Lower leg skin (tissue), 4 donors: ENCODE measurements at regions not wholly inside any gene's neighbourhood (a gene's known extent, or its start where the extent isn't known, plus 50 kb on each side); places are given as distances from the start of the nearest gene placed in this dataset.
"Not testable (repeated sequence)": the region's sequence is repeated elsewhere in the genome, so short reads cannot be mapped to it uniquely, and the experiment has no call there.

Source experiments
- DNase-seq, 2 donors: peaks; one replicate each; pipeline ENCODE4 v3.0.0-alpha.2; 2019; ENCODE audit warnings: low spot score in 2 of 2
- H3K4me3 ChIP-seq: fragments of 200-600 bp; sonication (generic); 2 replicates; pipeline ENCODE4 v1.5.1; 2017; ENCODE audit warnings: mild to moderate bottlenecking, low read depth; ENCODE audit not compliant: poor library complexity, severe bottlenecking
- CTCF ChIP-seq, 3 donors: fragments of 450-650 bp; IDR thresholded peaks; one replicate each; pipeline ENCODE4 v1.5.1; 2016; ENCODE audit warnings: antibody characterized with exemption in 3 of 3, mild to moderate bottlenecking in 3 of 3, moderate library complexity in 2 of 3
- POLR2A ChIP-seq, 2 donors: fragments of 450-650 bp; IDR thresholded peaks; one replicate each; pipeline ENCODE4 v1.6.1; 2016 to 2017; ENCODE audit warnings: antibody characterized with exemption in 2 of 2, mild to moderate bottlenecking in 1 of 2, moderate library complexity in 1 of 2
- WGBS, 2 donors: methylation state at CpG; one replicate each; pipeline ENCODE4 v1.1.5; 2018; 5-methylcytosine and 5-hydroxymethylcytosine counted together
- intact Hi-C: fragments of 100-400 bp; cut with DNase I; formaldehyde crosslinking; loops from one replicate; pipeline ENCODE4 v1.15.0; 2023; ENCODE audit warnings: low total_unique reads

GRCh38 chr18:75844146-75844545, 416.6 kb upstream of the SMIM21 start:
- WGBS, 2 donors, result 81 to 88% methylated on average over 3 of the region's 3 CpGs
- peak in 1 of 2 donors; percentile 20 for DNase-seq
- TF ChIP-seq CTCF (IDR thresholded peaks at IDR 0.05), result no peak
- TF ChIP-seq POLR2A (IDR thresholded peaks at IDR 0.05), result no peak
- H3K4me3 ChIP-seq, result no peak overlapping the region
- intact Hi-C loops, result no loop called here

GRCh38 chr18:75840131-75840530, 412.6 kb upstream of the SMIM21 start:
- intact Hi-C loops, result no loop called here
- no peak overlapping the region for H3K4me3 ChIP-seq
- no peak for DNase-seq
- no peak for TF ChIP-seq CTCF (IDR thresholded peaks at IDR 0.05)
- no peak for TF ChIP-seq POLR2A (IDR thresholded peaks at IDR 0.05)
- WGBS, 2 donors, result 86 to 96% methylated on average over 4 of the region's 4 CpGs

- H3K4me3 ChIP-seq, intact Hi-C loops: not testable (repeated sequence)
- WGBS, 2 donors, result 73 to 86% methylated on average over 2 of the region's 2 CpGs
- peak in 1 of 2 donors; percentile 81 for DNase-seq
Measured at GRCh38 chr18:75839686-75840085, 412.2 kb upstream of the SMIM21 start.

- DNase-seq, result peak in 1 of 2 donors; percentile 53
- no peak overlapping the region for H3K4me3 ChIP-seq
- WGBS, 2 donors, result 94% methylated on average over 6 of the region's 6 CpGs
- no peak for TF ChIP-seq CTCF (IDR thresholded peaks at IDR 0.05)
- TF ChIP-seq POLR2A (IDR thresholded peaks at IDR 0.05), result no peak
- intact Hi-C loops, result no loop called here
Measured at GRCh38 chr18:75839041-75839440, 411.5 kb upstream of the SMIM21 start.

GRCh38 chr18:75837316-75837715, 409.8 kb upstream of the SMIM21 start:
- DNase-seq, result peak in 1 of 2 donors; percentile 40
- H3K4me3 ChIP-seq, result no peak overlapping the region
- intact Hi-C loops, result no loop called here
- WGBS, 2 donors, result 80 to 90% methylated on average over 2 of the region's 2 CpGs
- TF ChIP-seq POLR2A (IDR thresholded peaks at IDR 0.05) (no peak), CTCF (IDR thresholded peaks at IDR 0.05) (no peak)

- no peak for TF ChIP-seq CTCF (IDR thresholded peaks at IDR 0.05)
- TF ChIP-seq POLR2A (IDR thresholded peaks at IDR 0.05), result no peak
- no peak for DNase-seq
- H3K4me3 ChIP-seq, result no peak overlapping the region
- WGBS, 2 donors, result 59 to 65% methylated on average over 2 of the region's 2 CpGs
- intact Hi-C loops, result no loop called here
Measured at GRCh38 chr18:75836516-75836915, 409.0 kb upstream of the SMIM21 start.
